Liver (tissue), 8 donors: ENCODE measurements at regions not wholly inside any gene's neighbourhood (a gene's known extent, or its start where the extent isn't known, plus 50 kb on each side); places are given as distances from the start of the nearest gene placed in this dataset.

Source experiments
- DNase-seq: peaks from one replicate; pipeline ENCODE4 v3.0.0-alpha.2; 2017; ENCODE audit warnings: low spot score
- H3K27ac ChIP-seq, 2 donors: one replicate each; pipeline ENCODE4 v1.7.0; 2013; ENCODE audit warnings: inconsistent platforms in 2 of 2, low read length in 2 of 2, control low read depth in 1 of 2, low read depth in 1 of 2, mild to moderate bottlenecking in 1 of 2
- H3K27me3 ChIP-seq, 4 donors: one replicate each; pipeline versions ENCODE4 v1.6.1 to v1.7.0; 2013; ENCODE audit warnings: low read length in 3 of 4, inconsistent platforms in 1 of 4, mild to moderate bottlenecking in 1 of 4, moderate library complexity in 1 of 4; ENCODE audit not compliant: control insufficient read depth in 4 of 4, insufficient read depth in 4 of 4
- H3K36me3 ChIP-seq, 4 donors: one replicate each; pipeline versions ENCODE4 v1.6.1 to v1.7.0; 2013; ENCODE audit warnings: low read length in 3 of 4, mild to moderate bottlenecking in 3 of 4, low read depth in 1 of 4, moderate library complexity in 1 of 4; ENCODE audit not compliant: control insufficient read depth in 4 of 4, insufficient read depth in 3 of 4
- H3K4me1 ChIP-seq, 4 donors: one replicate each; pipeline versions ENCODE4 v1.6.1 to v1.7.0; 2013; ENCODE audit warnings: low read length in 3 of 4, mild to moderate bottlenecking in 3 of 4, moderate library complexity in 1 of 4; ENCODE audit not compliant: control insufficient read depth in 4 of 4, insufficient read depth in 4 of 4
- H3K4me3 ChIP-seq, 3 donors: one replicate each; pipeline versions ENCODE4 v1.6.1 to v1.7.0; 2013; ENCODE audit warnings: low read length in 3 of 3, control low read depth in 1 of 3, low read depth in 1 of 3, mild to moderate bottlenecking in 1 of 3
- H3K9ac ChIP-seq, 2 donors: one replicate each; pipeline ENCODE4 v1.7.0; 2013; ENCODE audit warnings: low read length in 2 of 2, mild to moderate bottlenecking in 2 of 2, moderate library complexity in 2 of 2, control low read depth in 1 of 2, low read depth in 1 of 2
- H3K9me3 ChIP-seq, 4 donors: one replicate each; pipeline versions ENCODE4 v1.6.1 to v1.7.0; 2013; ENCODE audit warnings: low read length in 3 of 4; ENCODE audit not compliant: control insufficient read depth in 4 of 4
- ATF3 ChIP-seq: IDR thresholded peaks from 2 replicates; pipeline ENCODE4 v1.6.1; 2016; ENCODE audit warnings: antibody characterized with exemption
- CTCF ChIP-seq: fragments of 150-350 bp; IDR thresholded peaks from 2 replicates; pipeline ENCODE4 v1.5.1; 2017; ENCODE audit warnings: improper control_type of control experiment, low read depth, low read length; ENCODE audit not compliant: missing input control
- EGR1 ChIP-seq, 2 donors: IDR thresholded peaks; 2 replicates each; pipeline ENCODE4 v1.6.1; 2016 to 2018; ENCODE audit warnings: antibody characterized with exemption in 2 of 2, low read depth in 2 of 2
- FOXA1 ChIP-seq: IDR thresholded peaks from 2 replicates; pipeline ENCODE4 v1.6.1; 2016; ENCODE audit warnings: antibody characterized with exemption
- HNF4A ChIP-seq, 2 donors: conservative IDR thresholded peaks; 2 replicates each; pipeline ENCODE4 v1.6.1; 2016; ENCODE audit warnings: antibody characterized with exemption in 2 of 2, mild to moderate bottlenecking in 2 of 2
- HNF4G ChIP-seq: IDR thresholded peaks from 2 replicates; pipeline ENCODE4 v1.6.1; 2016; ENCODE audit warnings: antibody characterized with exemption
- JUND ChIP-seq, 2 donors: IDR thresholded peaks; 2 replicates each; pipeline ENCODE4 v1.6.1; 2016; ENCODE audit warnings: antibody characterized with exemption in 2 of 2
- MAX ChIP-seq: IDR thresholded peaks from 2 replicates; pipeline ENCODE4 v1.6.1; 2016; ENCODE audit warnings: antibody characterized with exemption
- NR2F2 ChIP-seq: IDR thresholded peaks from 2 replicates; pipeline ENCODE4 v1.6.1; 2016; ENCODE audit warnings: antibody characterized with exemption
- RAD21 ChIP-seq, 2 donors: IDR thresholded peaks; 2 replicates each; pipeline ENCODE4 v1.6.1; 2016; ENCODE audit warnings: antibody characterized with exemption in 2 of 2, mild to moderate bottlenecking in 2 of 2
- REST ChIP-seq: IDR thresholded peaks from 2 replicates; pipeline ENCODE4 v1.6.1; 2016; ENCODE audit warnings: antibody characterized with exemption, mild to moderate bottlenecking
- RXRA ChIP-seq, 2 donors: IDR thresholded peaks; 2 replicates each; pipeline ENCODE4 v1.6.1; 2017 to 2018; ENCODE audit warnings: antibody characterized with exemption in 2 of 2, mild to moderate bottlenecking in 1 of 2
- SP1 ChIP-seq: IDR thresholded peaks from 2 replicates; pipeline ENCODE4 v1.6.1; 2018; ENCODE audit warnings: antibody characterized with exemption, mild to moderate bottlenecking
- TAF1 ChIP-seq: conservative IDR thresholded peaks from 2 replicates; pipeline ENCODE4 v1.6.1; 2016; ENCODE audit warnings: antibody characterized with exemption, mild to moderate bottlenecking
- YY1 ChIP-seq: IDR thresholded peaks from 2 replicates; pipeline ENCODE4 v1.6.1; 2016; ENCODE audit warnings: antibody characterized with exemption, mild to moderate bottlenecking
- WGBS: extraction: QIAGEN DNeasy Blood & Tissue Kit; methylation state at CpG from one replicate; pipeline ENCODE4 v1.1.7; 2013; 5-methylcytosine and 5-hydroxymethylcytosine counted together
- donor health status: healthy.
- donor health status: healthy.
- donor health status: healthy.
- donor health status: healthy.
- donor health status: healthy.

- no peaks in the 10 kb centered on the region for H3K4me1 ChIP-seq
- no peaks in the 10 kb centered on the region for H3K27me3 ChIP-seq
- H3K4me3 ChIP-seq, result no peak overlapping the region
- WGBS, result 95% methylated on average over 2 of the region's 2 CpGs
- DNase-seq, result no peak
- no peak overlapping the region for H3K9ac ChIP-seq
- H3K27ac ChIP-seq, result no peak overlapping the region
- H3K36me3 ChIP-seq, result no peaks in the 10 kb centered on the region
- TF ChIP-seq HNF4G, result no peak
- no peaks in the 10 kb centered on the region for H3K9me3 ChIP-seq
Measured at GRCh38 chr15:95757171-95757570, 573.3 kb upstream of the NR2F2 start.

- Histone ChIP-seq H3K9ac (no peak overlapping the region), H3K4me1 (no peaks in the 10 kb centered on the region), H3K27ac (no peak overlapping the region), H3K9me3 (no peaks in the 10 kb centered on the region), H3K4me3 (no peak overlapping the region), H3K27me3 (no peaks in the 10 kb centered on the region), H3K36me3 (no peaks in the 10 kb centered on the region)
- WGBS, result 95% methylated on average over 1 of the region's 1 CpG
- no peak for DNase-seq
- TF ChIP-seq ATF3 (no peak), EGR1 (IDR thresholded peaks at IDR 0.05; ENCODE audit: low read depth in 2 of 2) (no peak), HNF4A (conservative IDR thresholded peaks at IDR 0.05) (no peak), TAF1 (no peak), REST (no peak), SP1 (no peak), MAX (no peak), RAD21 (IDR thresholded peaks at IDR 0.05) (no peak)
Measured at GRCh38 chr15:95758451-95758850, 572.0 kb upstream of the NR2F2 start.

GRCh38 chr15:95758851-95759250 is 571.6 kb upstream of the NR2F2 start:
- TF ChIP-seq CTCF (no peak), FOXA1 (no peak), HNF4A (conservative IDR thresholded peaks at IDR 0.05) (no peak), ATF3 (no peak), EGR1 (IDR thresholded peaks at IDR 0.05; ENCODE audit: low read depth in 2 of 2) (no peak), HNF4G (no peak), NR2F2 (no peak), YY1 (no peak), RXRA (IDR thresholded peaks at IDR 0.05) (no peak), JUND (IDR thresholded peaks at IDR 0.05) (no peak)
- no peak overlapping the region for H3K27ac ChIP-seq
- H3K4me3 ChIP-seq, result no peak overlapping the region
- no peaks in the 10 kb centered on the region for H3K9me3 ChIP-seq
- no peaks in the 10 kb centered on the region for H3K36me3 ChIP-seq
- no peaks in the 10 kb centered on the region for H3K4me1 ChIP-seq
- H3K27me3 ChIP-seq, result no peaks in the 10 kb centered on the region
- 72% methylated on average over 2 of the region's 2 CpGs for WGBS
- H3K9ac ChIP-seq, result no peak overlapping the region
- DNase-seq, result no peak
